AG09319 (cell line): ENCODE measurements at regions not wholly inside any gene's neighbourhood (a gene's known extent, or its start where the extent isn't known, plus 50 kb on each side); places are given as distances from the start of the nearest gene placed in this dataset.

Experiments
- DNase-seq: peaks from one replicate; pipeline ENCODE4 v3.0.0-alpha.2; 2010; ENCODE audit warnings: low read depth; ENCODE audit errors: extremely low read depth
- TF ChIP-seq, protein P1 (sequence below): IDR thresholded peaks from 2 replicates; pipeline ENCODE4 v1.5.1; 2011; ENCODE audit warnings: low read depth, mild to moderate bottlenecking, inconsistent platforms, low read length, moderate library complexity

GRCh38 chr16:51434567-51435198 lies 283.6 kb upstream of the SALL1 start:
- DNase-seq = no peak
- TF ChIP-seq, protein P1, sequence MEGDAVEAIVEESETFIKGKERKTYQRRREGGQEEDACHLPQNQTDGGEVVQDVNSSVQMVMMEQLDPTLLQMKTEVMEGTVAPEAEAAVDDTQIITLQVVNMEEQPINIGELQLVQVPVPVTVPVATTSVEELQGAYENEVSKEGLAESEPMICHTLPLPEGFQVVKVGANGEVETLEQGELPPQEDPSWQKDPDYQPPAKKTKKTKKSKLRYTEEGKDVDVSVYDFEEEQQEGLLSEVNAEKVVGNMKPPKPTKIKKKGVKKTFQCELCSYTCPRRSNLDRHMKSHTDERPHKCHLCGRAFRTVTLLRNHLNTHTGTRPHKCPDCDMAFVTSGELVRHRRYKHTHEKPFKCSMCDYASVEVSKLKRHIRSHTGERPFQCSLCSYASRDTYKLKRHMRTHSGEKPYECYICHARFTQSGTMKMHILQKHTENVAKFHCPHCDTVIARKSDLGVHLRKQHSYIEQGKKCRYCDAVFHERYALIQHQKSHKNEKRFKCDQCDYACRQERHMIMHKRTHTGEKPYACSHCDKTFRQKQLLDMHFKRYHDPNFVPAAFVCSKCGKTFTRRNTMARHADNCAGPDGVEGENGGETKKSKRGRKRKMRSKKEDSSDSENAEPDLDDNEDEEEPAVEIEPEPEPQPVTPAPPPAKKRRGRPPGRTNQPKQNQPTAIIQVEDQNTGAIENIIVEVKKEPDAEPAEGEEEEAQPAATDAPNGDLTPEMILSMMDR = no peak

DNA sequence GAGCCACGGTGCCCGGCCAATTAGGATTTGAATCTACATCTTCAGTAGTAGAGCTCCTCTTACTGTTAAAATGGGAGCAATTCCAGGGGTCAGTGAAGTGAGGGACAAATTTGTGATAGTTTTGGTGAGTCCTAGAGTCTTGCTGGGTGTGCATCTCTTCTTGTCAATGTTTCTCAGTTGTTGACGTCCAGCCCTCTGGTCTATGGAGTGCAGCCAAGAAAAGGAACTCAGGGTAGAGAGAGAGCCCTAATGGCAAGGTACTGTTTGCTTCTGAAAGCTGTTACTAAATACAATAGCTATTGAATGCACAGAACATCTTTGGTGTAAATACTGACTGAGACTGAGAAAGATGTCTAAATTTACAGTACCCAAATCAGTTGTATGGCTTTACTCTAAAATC lies 282.5 kb upstream of the SALL1 start:
- no peak for DNase-seq
- TF ChIP-seq, protein P1 = no peak

GRCh38 chr16:51431517-51432241 lies 280.6 kb upstream of the SALL1 start:
- TF ChIP-seq, protein P1 = no peak
- DNase-seq = peak; percentile 93

DNA sequence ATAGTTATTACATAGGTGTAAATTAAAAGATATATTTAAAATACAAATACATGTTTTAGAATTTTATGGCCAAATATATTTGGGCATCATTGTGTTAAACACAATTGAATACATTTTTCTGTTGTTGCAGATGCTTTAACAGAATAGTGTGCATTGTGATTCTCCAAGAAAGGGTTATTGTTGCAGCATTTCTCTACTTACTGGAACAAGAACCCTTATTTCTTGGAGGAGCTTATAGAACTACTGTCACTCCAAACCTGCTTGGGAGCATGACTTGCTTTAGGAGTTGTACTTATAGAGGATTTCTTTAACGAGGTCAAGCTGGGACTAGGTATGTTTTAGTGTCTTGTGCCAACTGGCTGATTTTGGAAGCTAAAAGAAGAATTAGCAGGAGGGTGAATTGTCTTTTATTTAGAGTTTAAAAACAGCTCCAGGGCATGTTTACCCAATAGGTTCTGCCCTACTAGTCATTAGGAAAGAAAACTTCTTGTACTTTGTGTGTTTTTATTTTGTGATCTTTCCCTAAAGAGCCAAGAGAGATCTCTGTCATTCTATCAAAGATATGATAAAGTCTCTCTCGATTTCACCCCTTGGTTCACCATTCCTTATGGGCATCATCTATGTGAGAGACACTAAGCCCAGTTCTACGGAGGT lies 279.8 kb upstream of the SALL1 start:
- TF ChIP-seq, protein P1 = no peak
- no peak for DNase-seq

GRCh38 chr16:51429041-51429440 lies 278.0 kb upstream of the SALL1 start:
- DNase-seq = no peak
- TF ChIP-seq, protein P1 = no peak

GRCh38 chr16:51427085-51427484 lies 276.0 kb upstream of the SALL1 start:
- DNase-seq = no peak
- TF ChIP-seq, protein P1 = no peak

GRCh38 chr16:51426276-51426675 lies 275.2 kb upstream of the SALL1 start:
- TF ChIP-seq, protein P1 = no peak
- no peak for DNase-seq
